Mesothelial cell of epicardium (in vitro differentiated cells): ENCODE measurements at regions not wholly inside any gene's neighbourhood (a gene's known extent, or its start where the extent isn't known, plus 50 kb on each side); places are given as distances from the start of the nearest gene placed in this dataset.

Source experiments
- DNase-seq, 2 experiments: peaks; one replicate each; pipeline ENCODE4 v3.0.0; 2021; ENCODE audit warnings: low spot score in 2 of 2; ENCODE audit not compliant: unreplicated experiment in 2 of 2
- H3K27ac Mint-ChIP-seq: 2 replicates; pipeline ENCODE4 v1.8.0; 2021; ENCODE audit warnings: mixed read lengths
- H3K27me3 Mint-ChIP-seq: 2 replicates; pipeline ENCODE4 v1.8.0; 2021; ENCODE audit warnings: low read depth, mixed read lengths
- H3K36me3 Mint-ChIP-seq: 2 replicates; pipeline ENCODE4 v1.8.0; 2021; ENCODE audit warnings: mixed read lengths
- H3K4me1 Mint-ChIP-seq: 2 replicates; pipeline ENCODE4 v1.8.0; 2021; ENCODE audit warnings: mixed read lengths
- H3K4me3 Mint-ChIP-seq: 2 replicates; pipeline ENCODE4 v1.8.0; 2021; ENCODE audit warnings: mild to moderate bottlenecking, moderate library complexity, mixed read lengths
- H3K9me3 Mint-ChIP-seq: 2 replicates; pipeline ENCODE4 v1.8.0; 2021; ENCODE audit warnings: mixed read lengths
- CTCF ChIP-seq: fragments of 200-600 bp; sonication (generic); IDR thresholded peaks from one replicate; pipeline ENCODE4 v1.5.0; 2021; ENCODE audit warnings: antibody characterized with exemption; ENCODE audit not compliant: unreplicated experiment

GRCh38 chr16:48812856-48813255 lies 202.9 kb upstream of the N4BP1 start:
- Mint-ChIP-seq H3K4me3 (no peak overlapping the region), H3K9me3 (no peaks in the 10 kb centered on the region), H3K36me3 (no peaks in the 10 kb centered on the region), H3K27me3 (peaks cover 76% of the 10 kb centered on the region), H3K4me1 (peaks cover 2% of the 10 kb centered on the region), H3K27ac (no peak overlapping the region)
- TF ChIP-seq CTCF, result no peak
- no peak for DNase-seq

DNA sequence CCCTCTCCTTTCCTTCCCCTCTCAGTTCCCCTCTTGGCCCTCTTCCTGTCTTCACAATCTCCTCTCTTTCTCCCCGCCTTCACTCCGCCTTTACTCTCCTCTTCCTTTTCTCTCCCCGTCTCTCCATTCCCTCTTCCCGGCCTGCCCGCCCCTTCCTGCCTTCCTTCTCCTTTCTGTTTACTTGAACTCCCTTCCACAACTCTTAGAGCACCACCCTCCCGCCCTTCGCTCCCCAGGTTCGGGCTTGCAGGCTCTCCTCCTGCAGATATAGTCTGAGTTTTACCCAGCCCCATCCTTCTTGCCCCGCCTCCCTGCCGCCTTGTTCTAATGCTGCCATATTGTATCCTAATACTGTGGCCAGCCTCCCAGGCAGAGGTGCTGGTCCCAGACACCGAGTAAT lies 201.5 kb upstream of the N4BP1 start:
- no peaks in the 10 kb centered on the region for H3K36me3 Mint-ChIP-seq
- peak overlapping the region; percentile 22 for H3K4me3 Mint-ChIP-seq

GRCh38 chr16:48810803-48811453 lies 200.9 kb upstream of the N4BP1 start:
- Mint-ChIP-seq H3K4me1 (peaks cover 2% of the 10 kb centered on the region), H3K27me3 (peaks cover 85% of the 10 kb centered on the region), H3K4me3 (peak overlapping the region; percentile 22), H3K27ac (no peak overlapping the region), H3K9me3 (no peaks in the 10 kb centered on the region), H3K36me3 (no peaks in the 10 kb centered on the region)
- no peak for TF ChIP-seq CTCF
- no peak for DNase-seq

More for the DNA sequence above, 201.5 kb upstream of the N4BP1 start:
- Mint-ChIP-seq H3K27ac (no peak overlapping the region), H3K4me1 (peaks cover 2% of the 10 kb centered on the region), H3K9me3 (no peaks in the 10 kb centered on the region), H3K27me3 (peaks cover 85% of the 10 kb centered on the region)
- TF ChIP-seq CTCF, result no peak
- DNase-seq, result no peak

- Mint-ChIP-seq H3K27me3 (peaks cover 86% of the 10 kb centered on the region), H3K4me3 (no peak overlapping the region), H3K27ac (no peak overlapping the region), H3K4me1 (peaks cover 2% of the 10 kb centered on the region), H3K36me3 (no peaks in the 10 kb centered on the region), H3K9me3 (no peaks in the 10 kb centered on the region)
- DNase-seq, result no peak
- no peak for TF ChIP-seq CTCF
Measured at GRCh38 chr16:48810436-48810802, 200.4 kb upstream of the N4BP1 start.

DNA sequence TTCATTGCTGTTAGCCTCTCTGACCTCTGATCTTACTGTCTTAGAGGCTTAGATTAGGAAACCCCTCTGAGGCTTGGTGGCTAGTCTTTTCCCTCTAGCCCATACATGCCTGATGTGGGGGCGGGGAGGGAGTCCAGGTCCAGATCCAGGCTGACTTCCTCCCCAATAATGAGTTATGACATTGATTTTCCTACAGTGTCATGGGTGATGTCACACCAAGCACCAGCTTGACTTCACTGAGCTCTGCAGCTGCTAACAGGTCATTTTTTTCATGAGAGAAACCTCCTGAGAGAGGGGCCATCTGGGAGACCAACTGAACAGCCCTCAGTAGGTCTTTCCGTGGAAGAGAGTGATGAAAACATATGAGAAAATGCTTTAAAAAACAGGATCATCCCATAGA lies 180.2 kb upstream of the N4BP1 start:
- Mint-ChIP-seq H3K36me3 (no peaks in the 10 kb centered on the region), H3K4me1 (no peaks in the 10 kb centered on the region), H3K4me3 (no peak overlapping the region), H3K9me3 (no peaks in the 10 kb centered on the region), H3K27ac (no peak overlapping the region), H3K27me3 (peaks cover 2% of the 10 kb centered on the region)
- no peak for TF ChIP-seq CTCF
- DNase-seq, result no peak

DNA sequence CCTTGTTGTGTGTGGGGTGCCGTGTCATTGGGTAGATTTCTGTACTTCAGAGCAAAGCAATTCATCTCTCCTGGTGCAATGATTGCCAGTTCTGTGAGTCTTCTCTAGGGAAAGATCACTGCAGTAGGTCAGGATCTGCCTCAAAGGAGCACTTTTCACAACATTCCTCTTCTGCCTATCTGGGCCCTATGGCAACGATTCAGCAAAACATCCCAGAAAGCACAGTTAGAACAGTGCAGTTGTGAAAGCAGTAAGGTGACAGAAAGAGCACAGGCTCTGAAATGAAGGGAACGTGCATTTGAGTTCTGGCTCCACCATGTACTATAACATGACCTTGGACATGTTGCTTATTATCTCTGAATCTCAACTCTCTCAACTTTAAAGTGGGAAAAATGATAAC lies 178.5 kb upstream of the N4BP1 start:
- no peak overlapping the region for H3K4me3 Mint-ChIP-seq
- H3K27me3 Mint-ChIP-seq, result peaks cover 2% of the 10 kb centered on the region
- TF ChIP-seq CTCF, result no peak
- peaks cover 6% of the 10 kb centered on the region for H3K9me3 Mint-ChIP-seq
- H3K27ac Mint-ChIP-seq, result no peak overlapping the region
- no peak for DNase-seq
- H3K4me1 Mint-ChIP-seq, result no peaks in the 10 kb centered on the region
- no peaks in the 10 kb centered on the region for H3K36me3 Mint-ChIP-seq
